ENCODE measurements at regions not wholly inside any gene's neighbourhood (a gene's known extent, or its start where the extent isn't known, plus 50 kb on each side); places are given as distances from the start of the nearest gene placed in this dataset.

GRCh38 chr12:125856896-125857295 is 791.7 kb downstream of the AACS start (continued):
- TF ChIP-seq EGR1 (IDR thresholded peaks at IDR 0.05; ENCODE audit: borderline replicate concordance, low read depth, low read length), result no peak
